Esophagus mucosa (tissue), 1 donor: ENCODE measurements at regions not wholly inside any gene's neighbourhood (a gene's known extent, or its start where the extent isn't known, plus 50 kb on each side); places are given as distances from the start of the nearest gene placed in this dataset.
"Not testable (repeated sequence)": the region's sequence is repeated elsewhere in the genome, so short reads cannot be mapped to it uniquely, and the experiment has no call there.

ENCODE experiments used
- ATAC-seq: fragments of 200-7000 bp; cut with Tn5 transposase; one replicate; pipeline ENCODE4 v1.9.1; 2020
- donor health status: DM: yes; HTN: yes; CAD: no.

DNA sequence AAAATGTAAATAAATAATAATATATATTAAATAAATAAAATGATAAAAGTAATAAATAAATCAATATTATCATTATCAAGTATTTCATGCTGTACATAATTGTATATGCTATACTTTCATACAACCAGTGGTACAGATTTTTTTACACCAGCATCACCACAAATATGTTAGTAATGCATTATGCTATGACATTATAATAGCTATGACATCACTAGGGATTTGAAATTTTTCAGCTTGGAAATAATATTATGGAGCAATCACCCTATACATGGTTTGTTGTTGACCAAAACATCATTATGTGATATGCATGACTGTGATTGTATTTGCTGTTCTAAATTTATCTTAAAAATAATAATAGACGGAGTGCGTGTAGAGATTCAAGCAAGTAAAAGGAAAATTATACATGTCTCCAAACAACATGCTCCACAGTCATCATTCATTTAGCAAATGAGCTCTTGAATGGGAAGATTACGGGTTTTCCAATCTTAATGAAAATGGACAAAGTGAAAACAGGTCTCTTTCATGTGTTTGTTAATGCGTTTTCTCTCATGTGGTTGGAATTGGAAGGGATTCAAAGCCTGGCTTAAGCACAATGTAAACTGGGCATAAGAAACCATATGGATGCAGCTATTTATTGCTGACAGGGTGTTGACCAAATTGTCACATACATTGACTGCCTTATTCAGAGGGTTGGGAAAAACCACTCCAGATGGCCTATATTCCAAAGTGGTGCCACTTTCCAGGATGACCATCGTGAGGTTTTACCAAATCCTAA is 643.0 kb upstream of the RGMB start:
- ATAC-seq, result no peak

DNA sequence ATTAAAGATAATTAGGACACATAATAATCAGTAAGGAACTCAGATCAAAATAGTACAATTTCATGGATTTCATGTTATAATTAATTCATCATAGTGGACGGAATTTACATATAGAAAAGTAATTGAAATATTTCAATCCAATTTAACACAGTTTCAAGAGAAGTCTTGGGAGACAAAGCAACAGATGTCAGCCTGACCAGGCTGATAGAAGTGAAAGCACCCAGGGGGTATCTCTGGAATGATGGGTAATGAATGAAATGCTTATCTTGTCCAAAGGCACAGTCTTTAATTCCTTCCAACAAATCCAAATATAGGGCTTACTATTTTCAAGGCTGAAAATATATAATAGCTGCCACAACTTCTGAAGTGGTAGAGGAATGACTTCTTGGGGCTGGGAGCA is 629.3 kb upstream of the RGMB start:
- ATAC-seq, result no peak

DNA sequence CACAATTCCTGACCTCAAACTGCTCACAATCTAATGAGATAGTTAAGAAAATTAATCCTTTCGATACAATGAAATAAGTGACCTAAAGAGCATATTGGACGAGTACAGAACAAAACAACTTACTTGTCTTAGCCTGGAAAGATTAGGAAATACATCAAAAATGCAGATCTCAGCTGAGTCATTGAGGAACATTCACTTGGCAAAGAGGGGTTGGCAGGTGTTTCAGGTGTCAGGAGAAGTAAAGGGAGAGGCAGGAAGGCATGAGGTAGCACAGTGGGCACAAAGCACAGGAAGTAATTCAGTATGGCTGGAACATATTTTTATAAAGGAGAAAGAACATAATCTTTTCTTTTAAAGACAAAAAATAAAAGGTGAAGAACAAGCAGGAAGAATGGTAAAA is 628.8 kb upstream of the RGMB start:
- ATAC-seq, result no peak

DNA sequence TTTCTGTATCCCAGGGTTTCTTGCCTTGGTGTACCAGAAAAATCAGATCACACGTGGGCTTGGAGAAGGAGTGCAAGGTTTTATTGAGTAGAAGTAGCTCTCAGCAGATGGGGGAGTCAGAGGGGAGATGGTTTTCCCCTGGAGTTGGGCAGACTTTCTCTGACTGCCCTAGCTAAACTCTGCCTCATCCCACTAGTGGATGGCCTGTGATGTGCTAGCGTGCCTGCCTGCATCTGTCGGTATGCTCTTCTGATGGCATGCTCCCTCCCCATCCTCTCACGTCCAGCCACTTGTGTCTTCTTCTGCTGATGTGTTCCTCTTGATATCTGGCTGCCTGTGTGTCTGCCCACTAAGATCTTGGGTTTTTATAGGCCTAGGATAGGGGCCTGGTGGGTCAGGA is 616.1 kb upstream of the RGMB start:
- ATAC-seq, result no peak

DNA sequence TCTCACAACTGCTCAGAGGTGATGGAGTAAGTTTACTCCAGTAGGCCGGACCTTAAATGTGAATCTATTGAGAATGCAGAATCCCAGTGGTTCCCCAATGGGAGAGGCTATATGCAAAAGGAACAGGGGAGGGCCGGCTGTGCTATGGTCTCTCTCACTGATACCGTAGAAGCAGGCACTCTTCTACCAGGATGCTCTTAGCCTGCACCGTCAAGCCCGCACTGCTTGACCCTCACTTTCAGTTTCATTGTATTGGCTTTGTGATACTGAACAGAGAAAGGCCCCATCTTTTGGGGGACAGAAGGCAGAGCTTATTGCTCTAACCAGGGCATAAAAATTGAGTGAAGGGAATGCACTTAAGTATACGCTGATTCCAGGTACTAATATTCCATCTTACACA is 615.0 kb upstream of the RGMB start:
- ATAC-seq, result no peak

GRCh38 chr5:98163796-98164493 is 609.5 kb upstream of the RGMB start:
- ATAC-seq, result no peak

DNA sequence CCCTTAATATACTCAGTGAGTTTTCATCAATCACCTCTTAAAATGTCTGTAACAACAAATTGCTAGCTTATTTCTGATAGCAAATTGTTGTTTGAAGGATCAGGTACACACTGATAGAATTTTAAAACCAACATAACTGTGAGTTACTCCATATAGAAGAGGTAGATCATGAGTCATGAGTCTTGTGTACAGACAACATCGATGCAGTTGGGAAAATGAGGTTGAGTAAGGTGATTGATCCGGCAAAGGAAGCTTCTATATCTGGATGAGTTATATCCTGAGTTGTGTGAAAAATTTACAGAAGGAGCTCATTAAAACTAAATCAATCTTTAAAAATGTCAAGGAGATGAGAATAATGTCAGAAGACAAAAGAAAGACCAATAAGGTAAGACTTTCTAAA is 604.6 kb upstream of the RGMB start:
- no peak for ATAC-seq

DNA sequence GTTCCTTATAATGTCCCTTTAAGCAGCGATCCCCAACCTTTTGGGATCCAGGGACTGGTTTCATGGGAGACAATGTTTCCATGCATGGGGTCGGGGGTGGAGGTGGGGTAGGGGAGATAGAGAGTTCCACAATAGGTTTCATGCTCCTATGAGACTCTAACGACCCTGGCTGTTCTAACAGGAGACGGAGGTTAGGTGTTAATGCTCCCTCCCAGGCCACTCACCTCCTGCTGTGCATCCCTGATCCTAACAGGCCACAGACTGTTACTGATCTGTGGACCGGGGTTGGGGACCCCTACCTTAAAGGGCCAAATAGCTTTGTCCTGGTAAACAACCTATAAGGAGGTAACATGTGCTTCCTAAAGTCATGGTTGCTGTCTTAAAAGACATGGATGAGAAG is 602.5 kb upstream of the RGMB start:
- no peak for ATAC-seq

- ATAC-seq, result no peak
Observed at GRCh38 chr5:98173334-98173733, 600.1 kb upstream of the RGMB start.

DNA sequence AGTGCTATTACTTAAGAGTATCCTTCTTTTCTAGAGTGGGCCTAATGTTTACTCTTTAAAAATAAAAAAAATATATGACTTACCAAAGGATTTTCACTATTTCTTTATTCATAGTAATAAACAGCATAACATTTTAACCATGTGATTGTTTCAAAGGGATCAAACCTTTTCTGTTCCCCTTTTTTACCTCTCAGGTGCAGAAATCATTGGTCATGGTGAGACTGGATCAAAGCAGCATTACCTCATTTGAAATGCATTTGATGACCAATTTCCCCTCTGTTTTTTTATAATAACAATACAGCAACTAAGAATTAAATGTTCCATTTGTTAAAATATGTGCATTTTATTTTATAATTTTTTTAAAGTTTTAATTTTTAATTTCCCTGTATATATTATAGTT is 598.0 kb upstream of the RGMB start:
- ATAC-seq, result no peak

GRCh38 chr5:98179791-98180755 is 593.4 kb upstream of the RGMB start:
- ATAC-seq, result no peak

DNA sequence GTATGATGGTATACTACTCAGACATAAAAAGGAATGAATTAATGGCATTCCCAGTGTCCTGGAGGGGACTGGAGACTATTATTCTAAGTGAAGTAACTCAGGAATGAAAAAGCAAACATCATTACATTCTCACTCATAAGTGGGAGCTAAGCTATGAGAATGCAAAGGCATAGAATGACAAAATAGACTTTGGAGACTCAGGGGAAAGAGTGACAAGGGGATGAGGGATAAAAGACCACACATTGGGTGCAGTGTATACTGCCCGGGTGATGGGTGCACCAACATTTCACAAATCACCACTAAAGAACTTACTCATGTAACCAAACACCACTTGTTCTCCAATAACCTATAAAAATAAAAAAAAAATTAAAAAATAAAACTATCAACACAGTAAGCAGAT is 587.3 kb upstream of the RGMB start:
- no peak for ATAC-seq

DNA sequence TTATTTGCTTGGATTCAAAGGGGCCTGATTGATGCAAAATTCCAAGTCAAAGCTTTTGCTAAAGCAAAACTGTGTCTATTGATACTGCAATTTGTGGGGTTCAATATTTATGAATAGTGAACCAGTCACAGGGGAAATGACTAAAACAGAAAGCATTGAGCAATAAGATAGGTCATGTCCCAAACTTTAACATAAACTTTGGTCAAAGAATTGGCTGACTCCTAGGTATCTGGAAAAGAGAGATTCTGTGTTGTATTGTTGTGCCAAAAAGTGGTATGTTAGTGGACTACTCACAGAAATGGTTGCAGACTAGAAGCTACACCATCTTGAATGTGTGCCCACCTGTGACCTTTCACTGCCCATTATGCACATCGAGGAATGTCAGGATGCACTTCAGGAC is 585.5 kb upstream of the RGMB start:
- no peak for ATAC-seq

DNA sequence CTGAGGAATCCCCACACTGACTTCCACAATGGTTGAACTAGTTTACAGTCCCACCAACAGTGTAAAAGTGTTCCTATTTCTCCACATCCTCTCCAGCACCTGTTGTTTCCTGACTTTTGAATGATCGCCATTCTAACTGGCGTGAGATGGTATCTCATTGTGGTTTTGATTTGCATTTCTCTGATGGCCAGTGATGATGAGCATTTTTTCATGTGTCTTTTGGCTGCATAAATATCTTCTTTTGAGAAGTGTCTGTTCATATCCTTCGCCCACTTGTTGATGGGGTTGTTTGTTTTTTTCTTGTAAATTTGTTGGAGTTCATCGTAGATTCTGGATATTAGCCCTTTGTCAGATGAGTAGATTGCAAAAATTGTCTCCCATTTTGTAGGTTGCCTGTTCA is 583.1 kb upstream of the RGMB start:
- ATAC-seq, result not testable (repeated sequence)

GRCh38 chr5:98193921-98194760 is 579.3 kb upstream of the RGMB start:
- ATAC-seq, result no peak

- peak; percentile 71 for ATAC-seq
Observed at GRCh38 chr5:98200726-98201541, 572.5 kb upstream of the RGMB start.

DNA sequence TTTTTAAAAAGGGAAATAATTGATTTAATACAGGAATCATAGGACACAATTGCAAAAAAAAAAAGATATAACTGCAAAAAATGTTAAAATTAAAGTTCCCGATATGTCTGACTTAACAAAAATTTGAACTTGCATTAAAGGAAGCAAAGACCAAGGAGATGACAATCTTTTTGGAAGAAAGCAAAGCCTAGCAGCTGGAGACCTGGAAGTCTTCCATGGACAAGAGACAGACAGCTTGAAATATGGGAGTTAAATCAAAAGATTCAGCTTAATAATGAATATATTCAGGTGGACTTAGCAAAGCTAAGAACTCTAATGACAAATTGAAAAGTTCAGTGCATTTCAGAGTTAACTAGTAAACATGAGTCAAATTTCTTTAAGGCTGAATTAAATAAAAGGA is 568.7 kb upstream of the RGMB start:
- no peak for ATAC-seq

- ATAC-seq, result no peak
Observed at GRCh38 chr5:98205691-98206461, 567.6 kb upstream of the RGMB start.

GRCh38 chr5:98206566-98206965 is 566.9 kb upstream of the RGMB start:
- no peak for ATAC-seq

- ATAC-seq, result no peak
Observed at GRCh38 chr5:98209418-98209817, 564.0 kb upstream of the RGMB start.
